NB4 (cell line): ENCODE measurements at regions not wholly inside any gene's neighbourhood (a gene's known extent, or its start where the extent isn't known, plus 50 kb on each side); places are given as distances from the start of the nearest gene placed in this dataset.

Experiments used
- CTCF ChIP-seq: IDR thresholded peaks from one replicate; pipeline ENCODE4 v1.5.1; 2012; ENCODE audit warnings: low read depth, low read length
- MAX ChIP-seq: IDR thresholded peaks from 2 replicates; pipeline ENCODE4 v1.6.1; 2011; ENCODE audit warnings: low read depth, low read length
- MYC ChIP-seq: IDR thresholded peaks from 2 replicates; pipeline ENCODE4 v1.6.1; 2011; ENCODE audit warnings: low read depth, low read length
- POLR2A ChIP-seq: IDR thresholded peaks from 2 replicates; pipeline ENCODE4 v1.6.1; 2011; ENCODE audit warnings: mild to moderate bottlenecking; ENCODE audit not compliant: insufficient read length; ENCODE audit errors: extremely low read depth

DNA sequence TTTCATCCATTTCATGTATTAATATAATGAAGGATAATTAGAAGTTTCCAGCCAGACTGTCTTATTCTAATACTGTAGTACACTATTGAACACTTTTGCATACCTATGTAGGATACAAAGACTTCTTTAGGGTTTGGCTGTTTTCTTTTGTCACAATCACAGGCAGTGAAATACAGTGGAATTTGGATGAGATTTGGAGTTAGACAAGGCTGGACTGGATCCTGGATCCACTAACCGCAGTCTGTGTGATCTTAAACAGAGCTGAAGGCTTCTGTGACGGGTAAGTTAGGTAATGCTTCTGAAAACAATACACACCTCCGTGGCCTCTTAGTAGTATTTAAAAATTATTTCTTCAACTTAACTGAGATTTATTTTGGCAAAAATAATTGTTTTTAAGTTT lies 1128.6 kb upstream of the CDH2 start:
- no peak for TF ChIP-seq POLR2A
- no peak for TF ChIP-seq CTCF
- TF ChIP-seq MYC = no peak
- no peak for TF ChIP-seq MAX
